CD4-positive, alpha-beta T cell (primary cell): ENCODE measurements at regions not wholly inside any gene's neighbourhood (a gene's known extent, or its start where the extent isn't known, plus 50 kb on each side); places are given as distances from the start of the nearest gene placed in this dataset.

Experiments
- ATAC-seq: fragments of 200-7000 bp; cut with Tn5 transposase; one replicate; pipeline ENCODE4 v1.10.0; 2022; ENCODE audit warnings: mild to moderate bottlenecking; ENCODE audit not compliant: poor library complexity
- CTCF ChIA-PET: fragments of 350-600 bp; sonication (Branson Sonifier 250); formaldehyde crosslinking; loops from one replicate; lab custom pipeline; 2021; ENCODE audit warnings: antibody characterized with exemption, inconsistent platforms; lab: Charles Lee
- POLR2A ChIA-PET: fragments of 350-600 bp; sonication (Branson Sonifier 250); formaldehyde crosslinking; loops from one replicate; lab custom pipeline; 2021; ENCODE audit warnings: antibody characterized with exemption, inconsistent platforms; lab: Charles Lee
- DNase-seq, 14 experiments: peaks; one replicate each; pipeline ENCODE4 v3.0.0-alpha.2; 2013 to 2020; ENCODE audit warnings: mixed read lengths in 2 of 14
- H3K27ac ChIP-seq, 2 donors: one replicate each; pipeline versions ENCODE4 v1.5.1 to v1.7.0; 2013; ENCODE audit warnings: low read length in 2 of 2, low read depth in 1 of 2, mild to moderate bottlenecking in 1 of 2
- H3K27me3 ChIP-seq, 2 experiments: 1 replicate in 1 of 2; 2 replicates in 1 of 2; pipeline versions ENCODE4 v1.6.1 to v1.7.0; 2013; ENCODE audit warnings: low read length in 2 of 2, control low read depth in 1 of 2, mild to moderate bottlenecking in 1 of 2, moderate library complexity in 1 of 2; ENCODE audit not compliant: insufficient read depth in 2 of 2, control insufficient read depth in 1 of 2
- H3K36me3 ChIP-seq: one replicate; pipeline ENCODE4 v1.6.1; 2013; ENCODE audit warnings: low read length, control low read depth; ENCODE audit not compliant: insufficient read depth
- H3K4me1 ChIP-seq: one replicate; pipeline ENCODE4 v1.6.1; 2013; ENCODE audit warnings: low read length, control low read depth; ENCODE audit not compliant: insufficient read depth
- H3K4me3 ChIP-seq: one replicate; pipeline ENCODE4 v1.5.1; 2013; ENCODE audit warnings: mild to moderate bottlenecking, low read length, moderate library complexity
- H3K9me3 ChIP-seq, 2 experiments: 1 replicate in 1 of 2; 2 replicates in 1 of 2; pipeline versions ENCODE4 v1.6.1 to v1.7.0; 2013; ENCODE audit warnings: low read length in 2 of 2, mild to moderate bottlenecking in 2 of 2, control low read depth in 1 of 2, moderate library complexity in 1 of 2; ENCODE audit not compliant: control insufficient read depth in 1 of 2, insufficient read depth in 1 of 2
- H3K27ac Mint-ChIP-seq: one replicate; pipeline ENCODE4 v1.8.0; 2020; ENCODE audit warnings: mixed read lengths
- H3K27me3 Mint-ChIP-seq: one replicate; pipeline ENCODE4 v1.8.0; 2021; ENCODE audit warnings: mixed read lengths
- H3K36me3 Mint-ChIP-seq: one replicate; pipeline ENCODE4 v1.8.0; 2021; ENCODE audit warnings: low read depth, mixed read lengths
- H3K4me1 Mint-ChIP-seq: one replicate; pipeline ENCODE4 v1.8.0; 2021; ENCODE audit warnings: low read depth, mixed read lengths
- H3K4me3 Mint-ChIP-seq: one replicate; pipeline ENCODE4 v1.8.0; 2020; ENCODE audit warnings: mild to moderate bottlenecking, mixed read lengths
- H3K9me3 Mint-ChIP-seq: one replicate; pipeline ENCODE4 v1.8.0; 2020; ENCODE audit warnings: mixed read lengths
- intact Hi-C, 2 experiments: fragments of 100-400 bp; cut with DNase I in 1 of 2; cut with micrococcal nuclease in 1 of 2; formaldehyde crosslinking; loops; one replicate each; pipeline versions ENCODE4 v1.15.1 to v1.9.0; 2023 to 2025; cut with DNase I, micrococcal nuclease
- TF ChIP-seq, protein P1 (sequence below): fragments of 200-600 bp; IDR thresholded peaks from one replicate; pipeline ENCODE4 v1.8.0; 2022; ENCODE audit warnings: antibody characterized with exemption, mild to moderate bottlenecking

DNA sequence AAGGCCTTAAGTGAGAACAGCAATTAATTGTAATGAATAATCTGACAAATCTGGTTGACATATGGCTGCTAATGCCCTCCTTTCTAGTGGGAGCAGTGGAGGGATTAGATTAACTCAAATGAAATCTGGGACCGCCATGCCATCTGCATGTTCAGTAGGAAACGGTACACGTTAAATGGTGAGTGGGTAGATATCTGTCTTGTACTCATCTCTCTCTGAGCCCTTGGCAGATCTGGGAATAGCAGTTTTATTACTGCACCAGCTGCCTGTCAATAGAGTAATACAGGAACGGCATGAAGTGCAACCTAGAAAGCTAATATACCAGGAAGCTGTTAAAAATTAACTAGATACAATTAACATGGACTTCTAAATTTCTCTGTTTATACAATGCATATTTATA lies 258.8 kb downstream of the GPD2 start:
- DNase-seq (no peak), ATAC-seq (no peak)
- Mint-ChIP-seq H3K36me3 (no peaks in the 10 kb centered on the region), H3K4me1 (no peaks in the 10 kb centered on the region), H3K27ac (no peak overlapping the region), H3K9me3 (no peaks in the 10 kb centered on the region), H3K4me3 (no peak overlapping the region), H3K27me3 (peaks cover 12% of the 10 kb centered on the region)
- TF ChIP-seq, protein P1, sequence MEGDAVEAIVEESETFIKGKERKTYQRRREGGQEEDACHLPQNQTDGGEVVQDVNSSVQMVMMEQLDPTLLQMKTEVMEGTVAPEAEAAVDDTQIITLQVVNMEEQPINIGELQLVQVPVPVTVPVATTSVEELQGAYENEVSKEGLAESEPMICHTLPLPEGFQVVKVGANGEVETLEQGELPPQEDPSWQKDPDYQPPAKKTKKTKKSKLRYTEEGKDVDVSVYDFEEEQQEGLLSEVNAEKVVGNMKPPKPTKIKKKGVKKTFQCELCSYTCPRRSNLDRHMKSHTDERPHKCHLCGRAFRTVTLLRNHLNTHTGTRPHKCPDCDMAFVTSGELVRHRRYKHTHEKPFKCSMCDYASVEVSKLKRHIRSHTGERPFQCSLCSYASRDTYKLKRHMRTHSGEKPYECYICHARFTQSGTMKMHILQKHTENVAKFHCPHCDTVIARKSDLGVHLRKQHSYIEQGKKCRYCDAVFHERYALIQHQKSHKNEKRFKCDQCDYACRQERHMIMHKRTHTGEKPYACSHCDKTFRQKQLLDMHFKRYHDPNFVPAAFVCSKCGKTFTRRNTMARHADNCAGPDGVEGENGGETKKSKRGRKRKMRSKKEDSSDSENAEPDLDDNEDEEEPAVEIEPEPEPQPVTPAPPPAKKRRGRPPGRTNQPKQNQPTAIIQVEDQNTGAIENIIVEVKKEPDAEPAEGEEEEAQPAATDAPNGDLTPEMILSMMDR = no peak
- Histone ChIP-seq H3K36me3 (no peaks in the 10 kb centered on the region), H3K4me1 (no peaks in the 10 kb centered on the region), H3K27ac (no peak overlapping the region), H3K27me3 (no peaks in the 10 kb centered on the region), H3K4me3 (no peak overlapping the region), H3K9me3 (no peaks in the 10 kb centered on the region)
- ChIA-PET CTCF (no interaction called here), POLR2A (no interaction called here)
- intact Hi-C loops = no loop called here

DNA sequence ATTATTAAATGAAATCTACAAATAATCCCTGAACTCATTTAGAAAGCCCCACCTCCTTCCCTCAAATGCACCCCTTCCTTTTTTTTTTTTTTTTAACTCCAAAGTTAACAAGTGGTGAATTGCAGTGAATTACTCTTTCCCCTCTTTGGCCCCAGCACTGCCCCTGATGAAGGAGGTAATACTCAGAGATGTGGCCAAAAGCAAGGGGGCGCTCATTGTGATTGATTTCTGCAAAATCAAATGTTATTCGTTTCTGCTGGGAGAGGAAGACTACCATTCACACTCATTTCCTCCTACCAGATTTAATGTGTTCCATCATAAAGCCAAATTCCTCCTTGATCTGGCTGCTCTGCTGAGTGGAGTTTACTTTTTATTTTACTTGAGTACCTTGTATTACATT lies 259.4 kb downstream of the GPD2 start:
- TF ChIP-seq, protein P1 = no peak
- intact Hi-C loops = no loop called here
- Mint-ChIP-seq H3K36me3 (no peaks in the 10 kb centered on the region), H3K27me3 (peaks cover 10% of the 10 kb centered on the region), H3K4me1 (no peaks in the 10 kb centered on the region), H3K27ac (no peak overlapping the region), H3K4me3 (no peak overlapping the region), H3K9me3 (no peaks in the 10 kb centered on the region)
- POLR2A ChIA-PET = no interaction called here
- Histone ChIP-seq H3K4me1 (no peaks in the 10 kb centered on the region), H3K9me3 (no peaks in the 10 kb centered on the region), H3K36me3 (no peaks in the 10 kb centered on the region), H3K4me3 (no peak overlapping the region), H3K27me3 (no peaks in the 10 kb centered on the region), H3K27ac (no peak overlapping the region)
- no peak for DNase-seq
- no peak for ATAC-seq
- CTCF ChIA-PET = no interaction called here

DNA sequence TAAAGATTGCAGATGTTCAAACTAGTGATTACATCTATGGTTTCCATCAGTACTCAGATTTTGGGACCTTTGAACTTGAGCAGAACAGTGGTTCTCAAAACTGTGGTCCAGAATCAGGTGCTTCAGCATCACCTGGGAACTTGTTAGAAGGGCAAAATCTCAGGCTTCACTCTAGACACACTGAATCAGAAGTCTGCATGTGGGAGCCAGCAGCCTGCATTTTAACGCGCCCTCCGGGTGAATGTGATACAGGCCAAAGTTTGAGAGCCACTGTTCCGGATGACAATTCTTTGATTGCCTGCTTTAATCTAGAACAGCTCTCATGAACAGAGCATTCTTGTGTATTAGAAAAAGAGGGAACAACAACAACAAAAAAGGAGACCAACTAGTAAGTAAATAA lies 261.7 kb downstream of the GPD2 start:
- TF ChIP-seq, protein P1 = no peak

More for the DNA sequence above, 261.7 kb downstream of the GPD2 start:
- no peaks in the 10 kb centered on the region for H3K27me3 ChIP-seq
- no peaks in the 10 kb centered on the region for H3K36me3 Mint-ChIP-seq
- no peak for DNase-seq
- no peak overlapping the region for H3K27ac ChIP-seq
- H3K9me3 Mint-ChIP-seq = no peaks in the 10 kb centered on the region
- no peak overlapping the region for H3K4me3 Mint-ChIP-seq
- H3K27me3 Mint-ChIP-seq = peaks cover 13% of the 10 kb centered on the region
- no peaks in the 10 kb centered on the region for H3K36me3 ChIP-seq
- POLR2A ChIA-PET = no interaction called here
- CTCF ChIA-PET = no interaction called here
- H3K9me3 ChIP-seq = no peaks in the 10 kb centered on the region
- H3K4me3 ChIP-seq = no peak overlapping the region
- H3K4me1 Mint-ChIP-seq = no peaks in the 10 kb centered on the region
- ATAC-seq = no peak
- no peak overlapping the region for H3K27ac Mint-ChIP-seq
- intact Hi-C loops = no loop called here
- H3K4me1 ChIP-seq = no peaks in the 10 kb centered on the region
